Activated B cell treated with CpG ODN at 0.5 μM for 24 hours (primary cell): ENCODE measurements at regions not wholly inside any gene's neighbourhood (a gene's known extent, or its start where the extent isn't known, plus 50 kb on each side); places are given as distances from the start of the nearest gene placed in this dataset.

Experiments
- ATAC-seq: fragments of 200-7000 bp; cut with Tn5 transposase; one replicate; pipeline ENCODE4 v1.10.0; 2021; ENCODE audit warnings: low read depth, mild to moderate bottlenecking, moderate library complexity
- CTCF ChIA-PET: fragments of 350-600 bp; sonication (Branson Sonifier 250); formaldehyde crosslinking; loops from one replicate; lab custom pipeline; 2021; ENCODE audit warnings: antibody characterized with exemption; lab: Charles Lee
- POLR2A ChIA-PET: fragments of 350-600 bp; sonication (Branson Sonifier 250); formaldehyde crosslinking; loops from one replicate; lab custom pipeline; 2021; ENCODE audit warnings: antibody characterized with exemption; lab: Charles Lee
- DNase-seq: peaks from one replicate; pipeline ENCODE4 v3.0.0; 2022
- H3K27ac Mint-ChIP-seq: one replicate; pipeline ENCODE4 v1.8.0; 2020; ENCODE audit warnings: mixed read lengths
- H3K27me3 Mint-ChIP-seq: one replicate; pipeline ENCODE4 v1.8.0; 2021; ENCODE audit warnings: mixed read lengths
- H3K36me3 Mint-ChIP-seq: one replicate; pipeline ENCODE4 v1.8.0; 2021; ENCODE audit warnings: low read depth, mixed read lengths
- H3K4me1 Mint-ChIP-seq: one replicate; pipeline ENCODE4 v1.8.0; 2021; ENCODE audit warnings: mixed read lengths
- H3K4me3 Mint-ChIP-seq: one replicate; pipeline ENCODE4 v1.8.0; 2020; ENCODE audit warnings: mild to moderate bottlenecking, mixed read lengths
- H3K9me3 Mint-ChIP-seq: one replicate; pipeline ENCODE4 v1.8.0; 2020; ENCODE audit warnings: mixed read lengths
- CTCF ChIP-seq: fragments of 200-600 bp; IDR thresholded peaks from one replicate; pipeline ENCODE4 v1.8.0; 2022; ENCODE audit warnings: antibody characterized with exemption, mild to moderate bottlenecking
- intact Hi-C: fragments of 100-400 bp; cut with micrococcal nuclease; formaldehyde crosslinking; loops from one replicate; pipeline ENCODE4 v1.15.1; 2024

- intact Hi-C loops: no loop called here
- Mint-ChIP-seq H3K4me3 (no peak overlapping the region), H3K27me3 (peaks cover 1% of the 10 kb centered on the region), H3K36me3 (no peaks in the 10 kb centered on the region), H3K27ac (no peak overlapping the region), H3K4me1 (peaks cover 49% of the 10 kb centered on the region), H3K9me3 (no peaks in the 10 kb centered on the region)
- ChIA-PET CTCF (interaction anchor here (1.1 kb wide), 1 partner anchor 16 kb away, joined by 3 read pairs; no protein-coding TSS in a partner anchor), POLR2A (no interaction called here)
- DNase-seq (no peak), ATAC-seq (no peak)
- TF ChIP-seq CTCF: no peak
Measured at GRCh38 chr15:66836231-66837030, 134.4 kb downstream of the SMAD6 start.

- Mint-ChIP-seq H3K9me3 (no peaks in the 10 kb centered on the region), H3K27me3 (peaks cover 10% of the 10 kb centered on the region), H3K4me1 (peaks cover 41% of the 10 kb centered on the region), H3K4me3 (no peak overlapping the region), H3K27ac (no peak overlapping the region), H3K36me3 (no peaks in the 10 kb centered on the region)
- DNase-seq: no peak
- ChIA-PET CTCF (interaction anchor here (2.0 kb wide), 1 partner anchor 13 kb away, joined by 9 read pairs; no protein-coding TSS in a partner anchor), POLR2A (no interaction called here)
- intact Hi-C loops: loop anchor here (1.0 kb wide), 1 partner anchor 13 kb away; no protein-coding TSS in a partner anchor
- no peak for TF ChIP-seq CTCF
- ATAC-seq: no peak
Measured at GRCh38 chr15:66838202-66838601, 136.2 kb downstream of the SMAD6 start.

GRCh38 chr15:66838671-66839239 is 136.7 kb downstream of the SMAD6 start:
- intact Hi-C loops: loop anchor here (1.0 kb wide), 1 partner anchor 13 kb away; no protein-coding TSS in a partner anchor
- peaks cover 36% of the 10 kb centered on the region for H3K4me1 Mint-ChIP-seq
- H3K27me3 Mint-ChIP-seq: peaks cover 13% of the 10 kb centered on the region
- no peak overlapping the region for H3K4me3 Mint-ChIP-seq
- no peak for TF ChIP-seq CTCF
- no peaks in the 10 kb centered on the region for H3K9me3 Mint-ChIP-seq
- H3K36me3 Mint-ChIP-seq: no peaks in the 10 kb centered on the region
- POLR2A ChIA-PET: no interaction called here
- H3K27ac Mint-ChIP-seq: no peak overlapping the region
- no peak for ATAC-seq
- no peak for DNase-seq
- CTCF ChIA-PET: interaction anchor here (2.0 kb wide), 1 partner anchor 13 kb away, joined by 9 read pairs; no protein-coding TSS in a partner anchor

GRCh38 chr15:66839506-66840112 is 137.6 kb downstream of the SMAD6 start:
- no peak for ATAC-seq
- Mint-ChIP-seq H3K9me3 (no peaks in the 10 kb centered on the region), H3K27me3 (peaks cover 17% of the 10 kb centered on the region), H3K36me3 (no peaks in the 10 kb centered on the region), H3K4me3 (no peak overlapping the region), H3K27ac (no peak overlapping the region), H3K4me1 (peaks cover 28% of the 10 kb centered on the region)
- CTCF ChIA-PET: interaction anchor here (2.0 kb wide), 1 partner anchor 12 kb away, joined by 9 read pairs; no protein-coding TSS in a partner anchor
- TF ChIP-seq CTCF: no peak
- POLR2A ChIA-PET: no interaction called here
- no peak for DNase-seq
- intact Hi-C loops: loop anchor here (5.0 kb wide), 1 partner anchor 137 kb away; the partner anchor contains the start of gene SMAD6
